ENCODE measurements at regions not wholly inside any gene's neighbourhood (a gene's known extent, or its start where the extent isn't known, plus 50 kb on each side); places are given as distances from the start of the nearest gene placed in this dataset.
"Not testable (repeated sequence)": the region's sequence is repeated elsewhere in the genome, so short reads cannot be mapped to it uniquely, and the experiment has no call there.

GRCh38 chr5:116795189-116795588, 220.6 kb upstream of the SEMA6A start:
- no peak for DNase-seq

GRCh38 chr5:116789522-116789921, 214.9 kb upstream of the SEMA6A start:
- DNase-seq, result no peak

- no peak for DNase-seq
Measured at GRCh38 chr5:116788851-116789403, 214.3 kb upstream of the SEMA6A start.

GRCh38 chr5:116787570-116787969, 212.9 kb upstream of the SEMA6A start:
- DNase-seq, result no peak

- no peak for DNase-seq
Measured at GRCh38 chr5:116785106-116785505, 210.5 kb upstream of the SEMA6A start.

- DNase-seq, result no peak
Measured at GRCh38 chr5:116779846-116780245, 205.2 kb upstream of the SEMA6A start.

- DNase-seq, result no peak
Measured at GRCh38 chr5:116778651-116779280, 204.1 kb upstream of the SEMA6A start.

- no peak for DNase-seq
Measured at GRCh38 chr5:116778032-116778431, 203.4 kb upstream of the SEMA6A start.

- no peak for DNase-seq
Measured at GRCh38 chr5:116773926-116774325, 199.3 kb upstream of the SEMA6A start.

- DNase-seq, result no peak
Measured at GRCh38 chr5:116772806-116773205, 198.2 kb upstream of the SEMA6A start.

GRCh38 chr5:116772152-116772501, 197.5 kb upstream of the SEMA6A start:
- DNase-seq, result no peak

GRCh38 chr5:116771466-116772151, 197.0 kb upstream of the SEMA6A start:
- DNase-seq, result no peak

- DNase-seq, result not testable (repeated sequence)
Measured at GRCh38 chr5:116769953-116770352, 195.3 kb upstream of the SEMA6A start.

GRCh38 chr5:116769470-116769869, 194.8 kb upstream of the SEMA6A start:
- DNase-seq, result no peak

- DNase-seq, result no peak
Measured at GRCh38 chr5:116766470-116766947, 191.9 kb upstream of the SEMA6A start.

- DNase-seq, result no peak
Measured at GRCh38 chr5:116765441-116765840, 190.8 kb upstream of the SEMA6A start.

- DNase-seq, result no peak
Measured at GRCh38 chr5:116764941-116765340, 190.3 kb upstream of the SEMA6A start.

GRCh38 chr5:116763987-116764866, 189.6 kb upstream of the SEMA6A start:
- DNase-seq, result no peak

- DNase-seq, result no peak
Measured at GRCh38 chr5:116759860-116760640, 185.4 kb upstream of the SEMA6A start.

- no peak for DNase-seq
Measured at GRCh38 chr5:116757326-116757725, 182.7 kb upstream of the SEMA6A start.

- no peak for DNase-seq
Measured at GRCh38 chr5:116756531-116756930, 181.9 kb upstream of the SEMA6A start.

GRCh38 chr5:116754556-116754955, 179.9 kb upstream of the SEMA6A start:
- no peak for DNase-seq

- DNase-seq, result no peak
Measured at GRCh38 chr5:116751684-116752083, 177.1 kb upstream of the SEMA6A start.
